ENCODE measurements at regions not wholly inside any gene's neighbourhood (a gene's known extent, or its start where the extent isn't known, plus 50 kb on each side); places are given as distances from the start of the nearest gene placed in this dataset.

DNA sequence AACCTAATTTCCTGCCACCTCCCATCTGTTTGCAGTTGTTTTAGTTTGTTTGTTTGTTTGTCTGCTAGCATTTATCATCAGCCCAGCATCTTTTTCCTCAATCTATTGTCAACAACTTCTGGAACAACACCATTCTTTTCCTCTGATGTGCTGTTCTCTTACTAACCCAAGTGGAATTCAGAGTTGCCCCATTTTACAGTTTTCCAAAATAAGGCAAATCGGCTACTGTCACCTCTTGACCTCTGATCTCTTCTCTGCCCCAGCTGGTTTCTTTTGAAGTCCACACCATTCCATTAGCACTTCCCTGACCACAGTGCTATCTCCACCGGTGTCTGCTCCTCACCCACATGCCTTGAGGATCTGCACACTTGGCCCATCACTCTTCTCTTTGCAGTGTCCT lies 102.4 kb downstream of the EFNB2 start:
- H3K27me3 ChIP-seq (ENCODE audit: control insufficient read depth, insufficient read depth, low read length): peaks cover 3% of the 10 kb centered on the region
- TF ChIP-seq, protein P1, sequence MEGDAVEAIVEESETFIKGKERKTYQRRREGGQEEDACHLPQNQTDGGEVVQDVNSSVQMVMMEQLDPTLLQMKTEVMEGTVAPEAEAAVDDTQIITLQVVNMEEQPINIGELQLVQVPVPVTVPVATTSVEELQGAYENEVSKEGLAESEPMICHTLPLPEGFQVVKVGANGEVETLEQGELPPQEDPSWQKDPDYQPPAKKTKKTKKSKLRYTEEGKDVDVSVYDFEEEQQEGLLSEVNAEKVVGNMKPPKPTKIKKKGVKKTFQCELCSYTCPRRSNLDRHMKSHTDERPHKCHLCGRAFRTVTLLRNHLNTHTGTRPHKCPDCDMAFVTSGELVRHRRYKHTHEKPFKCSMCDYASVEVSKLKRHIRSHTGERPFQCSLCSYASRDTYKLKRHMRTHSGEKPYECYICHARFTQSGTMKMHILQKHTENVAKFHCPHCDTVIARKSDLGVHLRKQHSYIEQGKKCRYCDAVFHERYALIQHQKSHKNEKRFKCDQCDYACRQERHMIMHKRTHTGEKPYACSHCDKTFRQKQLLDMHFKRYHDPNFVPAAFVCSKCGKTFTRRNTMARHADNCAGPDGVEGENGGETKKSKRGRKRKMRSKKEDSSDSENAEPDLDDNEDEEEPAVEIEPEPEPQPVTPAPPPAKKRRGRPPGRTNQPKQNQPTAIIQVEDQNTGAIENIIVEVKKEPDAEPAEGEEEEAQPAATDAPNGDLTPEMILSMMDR (IDR thresholded peaks at IDR 0.05; ENCODE audit: insufficient read depth, low read depth, low read length): no peak
- no peak overlapping the region for H3K4me3 ChIP-seq (ENCODE audit: low read depth, low read length)
- ChIA-PET POLR2A (no interaction called here), CTCF (no interaction called here)
- H3K36me3 ChIP-seq (ENCODE audit: control insufficient read depth, insufficient read depth, low read length): no peaks in the 10 kb centered on the region
- no peak for DNase-seq (ENCODE audit: low read depth)

DNA sequence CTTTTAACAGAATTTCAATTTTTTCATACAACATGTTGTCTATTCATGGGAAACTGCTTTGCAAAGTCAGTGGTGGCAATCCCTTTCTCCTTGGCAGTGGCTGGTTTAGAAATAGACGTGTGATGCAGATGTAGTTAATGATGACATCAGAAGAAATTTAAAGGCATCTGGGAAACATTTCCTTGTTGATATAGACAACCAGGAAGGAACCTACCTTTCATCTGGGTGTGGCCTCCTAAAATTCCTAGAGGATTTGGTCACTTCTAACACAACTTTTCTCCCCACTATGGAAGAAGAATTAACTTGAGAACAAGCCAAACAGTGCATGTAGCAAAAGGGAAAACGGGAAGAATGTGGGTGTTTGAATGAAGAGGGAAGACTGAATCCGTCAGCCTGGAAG lies 102.8 kb downstream of the EFNB2 start:
- Histone ChIP-seq H3K4me3 (ENCODE audit: low read depth, low read length) (no peak overlapping the region), H3K27me3 (ENCODE audit: control insufficient read depth, insufficient read depth, low read length) (peaks cover 3% of the 10 kb centered on the region), H3K36me3 (ENCODE audit: control insufficient read depth, insufficient read depth, low read length) (no peaks in the 10 kb centered on the region)
- ChIA-PET CTCF (no interaction called here), POLR2A (no interaction called here)
- DNase-seq (ENCODE audit: low read depth): no peak
- TF ChIP-seq, protein P1 (IDR thresholded peaks at IDR 0.05; ENCODE audit: insufficient read depth, low read depth, low read length): no peak

DNA sequence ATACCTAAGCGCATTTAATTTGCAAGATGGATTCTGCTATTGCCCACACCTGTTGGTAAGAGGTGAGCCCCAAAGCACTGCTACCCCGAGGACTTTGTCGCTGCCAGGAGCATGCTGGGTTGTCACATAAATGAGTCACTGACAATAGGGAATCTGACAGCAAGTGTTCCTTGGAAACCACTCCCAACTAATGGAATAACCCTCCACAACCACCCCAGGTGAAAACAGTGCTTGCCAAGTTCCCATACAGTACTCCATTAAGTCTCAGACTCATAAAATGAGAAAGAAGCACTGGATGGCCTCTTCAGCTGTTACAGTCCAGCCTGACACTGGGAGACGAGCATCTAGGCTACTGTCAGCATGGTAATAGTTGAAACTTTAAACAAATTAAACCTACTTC lies 108.6 kb downstream of the EFNB2 start:
- H3K4me3 ChIP-seq (ENCODE audit: low read depth, low read length): no peak overlapping the region
- TF ChIP-seq, protein P1 (IDR thresholded peaks at IDR 0.05; ENCODE audit: insufficient read depth, low read depth, low read length): no peak
- no peaks in the 10 kb centered on the region for H3K36me3 ChIP-seq (ENCODE audit: control insufficient read depth, insufficient read depth, low read length)
- no peaks in the 10 kb centered on the region for H3K27me3 ChIP-seq (ENCODE audit: control insufficient read depth, insufficient read depth, low read length)
- no peak for DNase-seq (ENCODE audit: low read depth)
- ChIA-PET POLR2A (no interaction called here), CTCF (no interaction called here)

DNA sequence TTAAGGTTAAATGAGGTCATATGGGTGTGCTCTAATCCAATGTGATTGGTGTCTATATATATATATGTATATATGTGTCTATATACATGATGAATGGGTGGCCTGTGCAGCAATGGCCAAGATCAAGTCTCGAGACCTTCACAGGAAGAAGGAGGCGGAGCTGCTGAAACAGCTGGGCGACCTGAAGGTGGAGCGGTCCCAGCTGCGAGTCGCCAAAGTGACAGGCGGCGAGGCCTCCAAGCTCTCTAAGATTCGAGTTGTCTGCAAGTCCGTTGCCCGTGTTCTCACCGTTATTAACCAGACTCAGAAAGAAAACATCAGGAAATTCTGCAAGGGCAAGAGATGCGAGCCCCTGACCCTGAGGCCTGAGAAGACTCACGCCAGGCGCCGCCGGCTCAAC lies 109.8 kb downstream of the EFNB2 start:
- TF ChIP-seq, protein P1 (IDR thresholded peaks at IDR 0.05; ENCODE audit: insufficient read depth, low read depth, low read length): no peak
- CTCF ChIA-PET: no interaction called here

DNA sequence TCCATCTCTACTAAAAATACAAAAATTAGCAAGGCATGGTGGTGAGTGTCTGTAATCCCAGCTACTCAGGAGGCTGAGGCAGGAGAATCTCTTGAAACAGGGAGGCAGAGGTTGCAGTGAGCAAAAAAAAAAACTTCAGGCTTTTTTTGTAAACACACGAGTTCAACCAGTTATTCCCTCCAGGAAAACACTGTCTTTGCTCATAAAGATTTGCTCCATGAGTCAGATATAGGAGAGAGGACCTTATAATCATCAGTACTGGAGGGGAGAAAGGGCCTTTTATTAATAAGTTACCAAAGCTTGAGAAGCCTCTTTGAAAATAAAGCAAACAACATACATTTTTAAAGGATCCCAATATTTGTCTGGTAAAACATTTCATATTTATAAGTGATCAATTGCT lies 110.7 kb downstream of the EFNB2 start:
- ChIA-PET CTCF (no interaction called here), POLR2A (no interaction called here)
- TF ChIP-seq, protein P1 (IDR thresholded peaks at IDR 0.05; ENCODE audit: insufficient read depth, low read depth, low read length): no peak
- Histone ChIP-seq H3K36me3 (ENCODE audit: control insufficient read depth, insufficient read depth, low read length) (no peaks in the 10 kb centered on the region), H3K27me3 (ENCODE audit: control insufficient read depth, insufficient read depth, low read length) (no peaks in the 10 kb centered on the region), H3K4me3 (ENCODE audit: low read depth, low read length) (no peak overlapping the region)
- DNase-seq (ENCODE audit: low read depth): no peak

More for the DNA sequence above, 109.8 kb downstream of the EFNB2 start:
- DNase-seq (ENCODE audit: low read depth): no peak
- Histone ChIP-seq H3K27me3 (ENCODE audit: control insufficient read depth, insufficient read depth, low read length) (no peaks in the 10 kb centered on the region), H3K36me3 (ENCODE audit: control insufficient read depth, insufficient read depth, low read length) (no peaks in the 10 kb centered on the region), H3K4me3 (ENCODE audit: low read depth, low read length) (no peak overlapping the region)
- POLR2A ChIA-PET: no interaction called here

All from BJ (cell line).